Stomach (tissue), 4 donors: ENCODE measurements at regions not wholly inside any gene's neighbourhood (a gene's known extent, or its start where the extent isn't known, plus 50 kb on each side); places are given as distances from the start of the nearest gene placed in this dataset.

Experiments
- CTCF ChIP-seq, 7 experiments: fragments of 450-650 bp in 4 of 7; fragments of 200-600 bp in 3 of 7; sonication (generic) in 3 of 7; IDR thresholded peaks; one replicate each; pipeline ENCODE4 v1.5.1; 2016 to 2019; ENCODE audit warnings: antibody characterized with exemption in 7 of 7, control low read depth in 2 of 7, mild to moderate bottlenecking in 1 of 7
- EP300 ChIP-seq: sonication (generic); formaldehyde crosslinking; IDR thresholded peaks from one replicate; pipeline ENCODE4 v1.6.1; 2017; ENCODE audit warnings: antibody characterized with exemption
- POLR2A ChIP-seq, 4 donors: fragments of 450-650 bp; IDR thresholded peaks; one replicate each; pipeline ENCODE4 v1.6.1; 2016; ENCODE audit warnings: antibody characterized with exemption in 4 of 4, control low read depth in 2 of 4, mild to moderate bottlenecking in 1 of 4, moderate library complexity in 1 of 4
- POLR2AphosphoS5 ChIP-seq, 3 donors: sonication (generic); formaldehyde crosslinking; IDR thresholded peaks; one replicate each; pipeline ENCODE4 v1.6.1; 2016; ENCODE audit warnings: antibody characterized with exemption in 3 of 3

DNA sequence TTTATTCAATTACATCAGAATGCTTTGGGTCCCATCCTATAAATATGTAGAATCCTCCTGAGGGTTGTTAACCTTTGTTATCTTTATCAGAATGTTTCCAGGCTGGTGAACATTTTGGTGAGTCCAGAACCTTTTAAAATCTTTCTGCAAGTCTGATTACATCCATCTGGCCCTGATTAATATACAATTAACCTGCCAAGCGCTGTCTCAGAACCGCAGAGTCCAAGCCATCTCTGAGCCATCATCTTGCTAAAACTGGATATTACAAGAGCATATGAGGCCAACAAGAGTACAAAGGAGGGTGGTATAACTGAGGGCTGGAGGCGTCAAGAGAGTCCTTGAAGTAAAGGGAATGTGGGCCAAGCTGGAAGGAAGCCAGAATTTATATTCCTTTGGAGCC is 88.6 kb upstream of the ZC3H11B start:
- TF ChIP-seq EP300 (no peak), CTCF (IDR thresholded peaks at IDR 0.05) (no peak), POLR2A (IDR thresholded peaks at IDR 0.05) (no peak), POLR2AphosphoS5 (IDR thresholded peaks at IDR 0.05) (no peak)
